ENCODE measurements at regions not wholly inside any gene's neighbourhood (a gene's known extent, or its start where the extent isn't known, plus 50 kb on each side); places are given as distances from the start of the nearest gene placed in this dataset.

DNA sequence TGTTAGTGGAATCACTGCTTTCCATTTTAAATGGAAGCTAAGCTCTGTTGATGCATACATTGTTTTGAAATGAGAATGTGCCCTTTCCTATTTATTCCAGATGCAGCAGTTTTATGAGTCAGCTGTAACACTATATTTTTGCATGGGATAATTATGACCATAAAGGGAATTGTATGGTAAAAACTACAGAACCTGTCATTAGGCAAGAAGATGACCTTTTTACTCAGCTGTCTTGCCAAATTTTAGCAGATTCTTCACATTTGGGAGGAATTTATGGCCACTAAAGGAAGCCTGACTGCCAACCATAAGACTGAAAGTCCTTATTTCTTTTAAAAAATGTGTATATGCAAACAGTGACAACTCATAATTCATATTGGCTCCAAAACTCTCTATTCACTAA, 356.3 kb upstream of the PRMT6 start:
- TF ChIP-seq, protein P1, sequence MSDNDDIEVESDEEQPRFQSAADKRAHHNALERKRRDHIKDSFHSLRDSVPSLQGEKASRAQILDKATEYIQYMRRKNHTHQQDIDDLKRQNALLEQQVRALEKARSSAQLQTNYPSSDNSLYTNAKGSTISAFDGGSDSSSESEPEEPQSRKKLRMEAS (IDR thresholded peaks at IDR 0.05; ENCODE audit: insufficient read depth, insufficient read length), result no peak
- TF ChIP-seq POLR2AphosphoS5 (IDR thresholded peaks at IDR 0.05; ENCODE audit: insufficient read depth, low read depth, low read length) (no peak), FOS (IDR thresholded peaks at IDR 0.05; ENCODE audit: borderline replicate concordance, insufficient read depth, low read length) (no peak), GATA2 (IDR thresholded peaks at IDR 0.05; ENCODE audit: insufficient read depth, insufficient read length, low read depth, low read length) (no peak), POLR2A (IDR thresholded peaks at IDR 0.05; ENCODE audit: low read depth, low read length) (no peak), JUN (IDR thresholded peaks at IDR 0.05; ENCODE audit: borderline replicate concordance, insufficient read depth, insufficient read length, low read depth) (no peak)
- DNase-seq (ENCODE audit: low read depth, low spot score), result no peak
- POLR2A ChIA-PET, result no interaction called here
- no peak overlapping the region for H2AFZ ChIP-seq (ENCODE audit: low read depth, low read length)
- intact Hi-C loops (cut with micrococcal nuclease), result no loop called here
- no peak overlapping the region for H3K27ac ChIP-seq (ENCODE audit: insufficient read depth, low read depth, low read length)
- H3K4me3 ChIP-seq (replicated peaks in 1 of 3; ENCODE audit: insufficient read depth in 1 of 3, low read depth in 1 of 3, low read length in 3 of 3), result no peak overlapping the region
- H4K20me1 ChIP-seq (replicated peaks; ENCODE audit: control insufficient read depth, extremely low read depth, insufficient read depth, low read length), result no peaks in the 10 kb centered on the region
- no peaks in the 10 kb centered on the region for H3K79me2 ChIP-seq (ENCODE audit: control insufficient read depth, insufficient read depth, low read length)
- no peaks in the 10 kb centered on the region for H3K27me3 ChIP-seq (ENCODE audit: control insufficient read depth in 2 of 2, insufficient read depth in 2 of 2, low read length in 2 of 2)
- CTCF ChIA-PET, result no interaction called here
- H3K9me3 ChIP-seq (replicated peaks; ENCODE audit: control insufficient read depth, insufficient read depth, low read length), result no peaks in the 10 kb centered on the region
- no peaks in the 10 kb centered on the region for H3K36me3 ChIP-seq (ENCODE audit: control insufficient read depth in 2 of 2, extremely low read depth in 1 of 2, insufficient read depth in 2 of 2, low read length in 2 of 2)
- no peak overlapping the region for H3K4me2 ChIP-seq (ENCODE audit: insufficient read depth, low read length)
- H3K9ac ChIP-seq (replicated peaks; ENCODE audit: extremely low read depth, insufficient read depth, low read length), result no peak overlapping the region
- dilution Hi-C loops (cut with MboI; ENCODE audit: extremely low pct_ligation_motif_present, low sequenced_read_pairs), result no loop called here
- FAIRE-seq, result no peak
- no peaks in the 10 kb centered on the region for H3K9me1 ChIP-seq (replicated peaks; ENCODE audit: control insufficient read depth, extremely low read depth, insufficient read depth, low read length)
- no TSS peak for BruUV-seq (replicated peaks)
- no peaks in the 10 kb centered on the region for H3K4me1 ChIP-seq (ENCODE audit: control insufficient read depth, extremely low read depth, insufficient read depth, low read length)

DNA sequence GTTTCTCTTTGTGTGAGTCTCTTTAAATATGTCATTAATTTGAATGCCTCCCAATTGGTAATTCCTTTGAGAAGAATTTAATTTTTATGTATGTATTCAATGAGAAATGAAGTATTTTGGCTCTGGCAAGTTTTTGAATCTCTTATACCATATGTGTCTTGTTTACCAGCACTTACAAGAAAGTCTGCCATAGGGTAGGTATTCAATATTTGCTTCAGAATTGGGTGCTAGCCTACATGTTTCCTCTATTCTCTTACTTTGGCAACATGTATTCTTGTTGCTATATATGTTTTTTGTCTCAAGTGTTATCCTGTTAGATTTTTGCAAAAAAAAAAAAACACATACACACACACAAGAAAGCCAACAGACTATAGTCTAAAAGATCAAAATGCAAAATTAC, 350.5 kb upstream of the PRMT6 start:
- H3K36me3 ChIP-seq (ENCODE audit: control insufficient read depth in 2 of 2, extremely low read depth in 1 of 2, insufficient read depth in 2 of 2, low read length in 2 of 2), result no peaks in the 10 kb centered on the region
- no peaks in the 10 kb centered on the region for H3K9me3 ChIP-seq (replicated peaks; ENCODE audit: control insufficient read depth, insufficient read depth, low read length)
- FAIRE-seq (no peak), DNase-seq (ENCODE audit: low read depth, low spot score) (no peak)
- no peaks in the 10 kb centered on the region for H3K4me1 ChIP-seq (ENCODE audit: control insufficient read depth, extremely low read depth, insufficient read depth, low read length)
- no peaks in the 10 kb centered on the region for H3K9me1 ChIP-seq (replicated peaks; ENCODE audit: control insufficient read depth, extremely low read depth, insufficient read depth, low read length)
- ChIA-PET CTCF (no interaction called here), POLR2A (no interaction called here)
- H3K4me2 ChIP-seq (ENCODE audit: insufficient read depth, low read length), result no peak overlapping the region
- no peak overlapping the region for H3K27ac ChIP-seq (ENCODE audit: insufficient read depth, low read depth, low read length)
- H2AFZ ChIP-seq (ENCODE audit: low read depth, low read length), result no peak overlapping the region
- dilution Hi-C loops (cut with MboI; ENCODE audit: extremely low pct_ligation_motif_present, low sequenced_read_pairs), result no loop called here
- TF ChIP-seq GATA2 (IDR thresholded peaks at IDR 0.05; ENCODE audit: insufficient read depth, insufficient read length, low read depth, low read length), result no peak
- no peak for TF ChIP-seq POLR2AphosphoS5 (IDR thresholded peaks at IDR 0.05; ENCODE audit: insufficient read depth, low read depth, low read length)
- no peak for TF ChIP-seq FOS (IDR thresholded peaks at IDR 0.05; ENCODE audit: borderline replicate concordance, insufficient read depth, low read length)
- no peak for TF ChIP-seq JUN (IDR thresholded peaks at IDR 0.05; ENCODE audit: borderline replicate concordance, insufficient read depth, insufficient read length, low read depth)
- TF ChIP-seq, protein P1 (IDR thresholded peaks at IDR 0.05; ENCODE audit: insufficient read depth, insufficient read length), result no peak
- no peak for TF ChIP-seq POLR2A (IDR thresholded peaks at IDR 0.05; ENCODE audit: low read depth, low read length)
- no peak for TF ChIP-seq CTCF (IDR thresholded peaks at IDR 0.05; ENCODE audit: extremely low read depth in 1 of 2, insufficient read depth in 1 of 2, low read depth in 1 of 2, low read length in 2 of 2)
- no peak for TF ChIP-seq EZH2 (IDR thresholded peaks at IDR 0.05; ENCODE audit: borderline replicate concordance, low read depth, low read length, severe bottlenecking)
- no peak for TF ChIP-seq MYC (IDR thresholded peaks at IDR 0.05; ENCODE audit: low read depth, low read length)
- H3K4me3 ChIP-seq (replicated peaks in 1 of 3; ENCODE audit: insufficient read depth in 1 of 3, low read depth in 1 of 3, low read length in 3 of 3), result no peak overlapping the region
- no TSS peak for BruUV-seq (replicated peaks)
- no peaks in the 10 kb centered on the region for H3K79me2 ChIP-seq (ENCODE audit: control insufficient read depth, insufficient read depth, low read length)
- intact Hi-C loops (cut with micrococcal nuclease), result no loop called here
- no peak overlapping the region for H3K9ac ChIP-seq (replicated peaks; ENCODE audit: extremely low read depth, insufficient read depth, low read length)
- H4K20me1 ChIP-seq (replicated peaks; ENCODE audit: control insufficient read depth, extremely low read depth, insufficient read depth, low read length), result no peaks in the 10 kb centered on the region
- H3K27me3 ChIP-seq (ENCODE audit: control insufficient read depth in 2 of 2, insufficient read depth in 2 of 2, low read length in 2 of 2), result no peaks in the 10 kb centered on the region

All from endothelial cell of umbilical vein (primary cell).